ENCODE measurements at regions not wholly inside any gene's neighbourhood (a gene's known extent, or its start where the extent isn't known, plus 50 kb on each side); places are given as distances from the start of the nearest gene placed in this dataset.

- no peak for TF ChIP-seq USF2 (IDR thresholded peaks at IDR 0.05)
- TF ChIP-seq CTCF (IDR thresholded peaks at IDR 0.05) = no peak
These were observed 244.1 kb upstream of the RBBP8 start for GRCh38 chr18:22688877-22689496.
